ENCODE measurements at regions not wholly inside any gene's neighbourhood (a gene's known extent, or its start where the extent isn't known, plus 50 kb on each side); places are given as distances from the start of the nearest gene placed in this dataset.

DNA sequence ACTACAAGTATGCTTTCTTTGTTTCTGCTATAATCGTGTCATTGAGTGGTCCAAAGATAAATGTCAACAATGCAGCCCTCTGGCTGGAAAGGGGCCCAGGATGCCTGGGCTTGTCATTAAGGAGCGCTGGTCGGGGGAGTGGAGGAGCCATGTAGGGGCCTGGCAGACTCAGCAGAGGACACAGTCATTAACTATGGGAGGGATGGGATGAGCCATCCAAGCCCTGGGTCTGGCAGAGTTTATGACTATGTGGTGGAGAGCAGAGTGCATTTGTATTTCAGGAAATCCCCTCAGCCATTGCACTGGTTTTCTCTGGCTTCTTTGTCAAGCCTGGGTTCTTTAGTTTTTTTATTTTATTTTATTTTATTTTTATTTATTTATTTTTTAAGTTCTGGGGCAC lies 243.1 kb downstream of the C12orf75 start:
- Histone ChIP-seq H3K36me3 (ENCODE audit: control insufficient read depth, insufficient read depth, low read length) (no peaks in the 10 kb centered on the region), H3K27me3 (ENCODE audit: control insufficient read depth, insufficient read depth, low read length) (no peaks in the 10 kb centered on the region), H3K4me3 (ENCODE audit: low read depth, low read length) (no peak overlapping the region)
- TF ChIP-seq CTCF (IDR thresholded peaks at IDR 0.05; ENCODE audit: insufficient read depth, low read length, poor library complexity, severe bottlenecking), result no peak
- DNase-seq (ENCODE audit: low read depth), result peak; percentile 12

GRCh38 chr12:105574056-105574715 lies 243.7 kb downstream of the C12orf75 start:
- Histone ChIP-seq H3K36me3 (ENCODE audit: control insufficient read depth, insufficient read depth, low read length) (no peaks in the 10 kb centered on the region), H3K27me3 (ENCODE audit: control insufficient read depth, insufficient read depth, low read length) (no peaks in the 10 kb centered on the region), H3K4me3 (ENCODE audit: low read depth, low read length) (no peak overlapping the region)
- no peak for TF ChIP-seq CTCF (IDR thresholded peaks at IDR 0.05; ENCODE audit: insufficient read depth, low read length, poor library complexity, severe bottlenecking)
- peak; percentile 19 for DNase-seq (ENCODE audit: low read depth)

- Histone ChIP-seq H3K36me3 (ENCODE audit: control insufficient read depth, insufficient read depth, low read length) (no peaks in the 10 kb centered on the region), H3K27me3 (ENCODE audit: control insufficient read depth, insufficient read depth, low read length) (no peaks in the 10 kb centered on the region), H3K4me3 (ENCODE audit: low read depth, low read length) (no peak overlapping the region)
- no peak for TF ChIP-seq CTCF (IDR thresholded peaks at IDR 0.05; ENCODE audit: insufficient read depth, low read length, poor library complexity, severe bottlenecking)
- DNase-seq (ENCODE audit: low read depth), result no peak
Observed at GRCh38 chr12:105575235-105575634, 244.7 kb downstream of the C12orf75 start.

- no peaks in the 10 kb centered on the region for H3K36me3 ChIP-seq (ENCODE audit: control insufficient read depth, insufficient read depth, low read length)
- TF ChIP-seq CTCF (IDR thresholded peaks at IDR 0.05; ENCODE audit: insufficient read depth, low read length, poor library complexity, severe bottlenecking), result no peak
- DNase-seq (ENCODE audit: low read depth), result no peak
Observed at GRCh38 chr12:105576261-105576660, 245.8 kb downstream of the C12orf75 start.

DNA sequence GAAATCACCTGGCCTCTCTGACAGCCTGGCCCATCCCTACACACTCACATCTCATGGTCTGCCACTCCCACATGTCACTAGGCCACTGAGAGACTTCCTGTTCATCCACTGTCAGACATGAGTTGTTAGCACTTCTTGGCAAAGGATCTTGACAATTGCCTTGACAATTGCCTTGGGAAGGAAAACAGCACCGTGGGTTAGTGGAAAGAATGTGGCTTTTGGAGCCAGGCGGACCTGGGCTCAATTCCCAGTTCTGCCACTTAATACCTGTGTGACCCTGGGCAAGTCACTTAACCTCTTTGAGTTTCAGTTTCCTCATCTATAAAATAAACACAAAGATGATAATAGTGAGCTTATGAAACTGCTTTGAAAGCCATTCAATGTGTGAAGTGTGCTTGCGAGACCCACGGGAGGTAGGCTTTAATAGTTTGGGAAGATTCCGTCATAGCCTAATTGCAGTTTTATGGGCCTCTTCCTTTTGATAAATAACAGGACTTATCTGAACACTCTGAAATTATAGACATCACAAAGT lies 250.4 kb downstream of the C12orf75 start:
- Histone ChIP-seq H3K4me3 (ENCODE audit: low read depth, low read length) (no peak overlapping the region), H3K27me3 (ENCODE audit: control insufficient read depth, insufficient read depth, low read length) (no peaks in the 10 kb centered on the region), H3K36me3 (ENCODE audit: control insufficient read depth, insufficient read depth, low read length) (no peaks in the 10 kb centered on the region)
- TF ChIP-seq CTCF (IDR thresholded peaks at IDR 0.05; ENCODE audit: insufficient read depth, low read length, poor library complexity, severe bottlenecking), result no peak
- no peak for DNase-seq (ENCODE audit: low read depth)

More at GRCh38 chr12:105576261-105576660, 245.8 kb downstream of the C12orf75 start:
- Histone ChIP-seq H3K27me3 (ENCODE audit: control insufficient read depth, insufficient read depth, low read length) (no peaks in the 10 kb centered on the region), H3K4me3 (ENCODE audit: low read depth, low read length) (no peak overlapping the region)

DNA sequence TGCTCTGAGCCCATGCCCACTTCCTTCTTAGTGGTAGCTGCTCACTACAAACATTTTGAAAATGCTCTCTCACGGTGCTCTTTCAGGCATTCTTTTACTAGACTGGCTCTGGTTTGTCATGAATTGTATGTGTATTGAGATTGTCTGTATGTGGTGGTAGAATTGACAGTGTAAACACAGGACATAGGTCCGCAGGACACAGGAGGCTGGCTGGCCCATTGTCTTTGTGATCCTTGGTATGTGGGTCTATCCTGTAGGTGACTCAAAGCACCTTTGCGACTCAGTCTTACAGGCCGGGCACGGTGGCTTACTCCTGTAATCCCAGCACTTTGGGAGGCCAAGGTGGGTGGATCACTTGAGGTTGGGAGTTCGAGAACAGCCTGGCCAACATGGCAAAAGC lies 250.9 kb downstream of the C12orf75 start:
- Histone ChIP-seq H3K27me3 (ENCODE audit: control insufficient read depth, insufficient read depth, low read length) (no peaks in the 10 kb centered on the region), H3K4me3 (ENCODE audit: low read depth, low read length) (no peak overlapping the region), H3K36me3 (ENCODE audit: control insufficient read depth, insufficient read depth, low read length) (no peaks in the 10 kb centered on the region)
- no peak for TF ChIP-seq CTCF (IDR thresholded peaks at IDR 0.05; ENCODE audit: insufficient read depth, low read length, poor library complexity, severe bottlenecking)
- no peak for DNase-seq (ENCODE audit: low read depth)

Data from kidney epithelial cell (primary cell).